ENCODE measurements at regions not wholly inside any gene's neighbourhood (a gene's known extent, or its start where the extent isn't known, plus 50 kb on each side); places are given as distances from the start of the nearest gene placed in this dataset.

DNA sequence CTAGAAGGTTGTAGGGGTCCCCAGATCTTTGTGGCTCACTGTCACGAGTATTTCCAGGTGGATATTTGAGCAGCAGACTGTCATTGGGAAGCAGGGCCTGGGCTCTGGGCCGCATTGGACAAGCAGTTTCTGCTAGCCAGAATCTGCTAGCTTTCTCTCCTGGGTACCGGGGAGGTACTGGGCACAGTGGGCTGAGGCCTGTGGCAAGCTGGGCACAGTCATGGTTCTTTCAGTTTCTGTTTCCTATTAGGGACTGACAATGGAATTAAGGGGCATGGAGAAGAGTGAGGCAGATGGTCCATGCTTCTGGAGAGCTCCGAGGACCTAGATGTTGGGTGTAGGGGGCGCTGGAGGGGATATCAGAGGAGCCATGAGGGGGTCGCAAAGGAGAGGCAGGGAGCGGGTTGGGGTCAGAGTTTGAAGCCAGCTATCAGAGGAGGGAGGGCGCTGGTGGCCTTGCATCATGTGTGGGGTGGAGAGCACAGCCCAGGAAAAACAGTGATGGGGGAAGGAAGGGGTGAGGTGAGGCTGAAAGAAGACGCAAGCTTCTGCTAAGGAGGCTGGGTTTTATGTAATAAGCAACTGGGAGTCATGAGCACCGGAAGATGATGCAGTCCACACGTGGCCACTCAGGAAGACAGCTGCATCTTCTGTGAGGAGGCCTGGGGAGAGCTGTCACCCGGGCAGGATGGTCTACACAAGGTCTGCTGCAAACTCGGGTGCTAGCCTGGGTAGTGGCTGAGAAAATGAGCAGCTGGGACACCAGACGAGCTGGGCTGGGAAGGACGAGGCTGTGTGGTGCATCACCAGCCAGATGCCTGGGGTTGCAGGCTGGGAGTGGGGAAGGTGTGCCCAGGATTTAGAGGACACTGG, 72.7 kb downstream of the IER5 start:
- no peak for FAIRE-seq
- no peak overlapping the region for H2AFZ ChIP-seq (ENCODE audit: low read depth, low read length)
- no peaks in the 10 kb centered on the region for H4K20me1 ChIP-seq (ENCODE audit: insufficient read depth, low read length)
- no peaks in the 10 kb centered on the region for H3K36me3 ChIP-seq (ENCODE audit: insufficient read depth, low read length)
- H3K27me3 ChIP-seq (ENCODE audit: insufficient read depth, low read length): peaks cover 2% of the 10 kb centered on the region
- no peak overlapping the region for H3K27ac Mint-ChIP-seq (ENCODE audit: unreplicated experiment)
- H3K27ac ChIP-seq (ENCODE audit: low read depth, low read length): no peak overlapping the region
- no peak overlapping the region for H3K4me3 Mint-ChIP-seq (ENCODE audit: unreplicated experiment)
- no peaks in the 10 kb centered on the region for H3K79me2 ChIP-seq (ENCODE audit: insufficient read depth, low read length)
- H3K9me3 Mint-ChIP-seq (ENCODE audit: unreplicated experiment): peaks cover 19% of the 10 kb centered on the region
- H3K4me1 ChIP-seq (ENCODE audit: insufficient read depth, low read length): peaks cover 11% of the 10 kb centered on the region
- TF ChIP-seq EZH2 (IDR thresholded peaks at IDR 0.05; ENCODE audit: insufficient read depth, low read length): no peak
- TF ChIP-seq, protein P1, sequence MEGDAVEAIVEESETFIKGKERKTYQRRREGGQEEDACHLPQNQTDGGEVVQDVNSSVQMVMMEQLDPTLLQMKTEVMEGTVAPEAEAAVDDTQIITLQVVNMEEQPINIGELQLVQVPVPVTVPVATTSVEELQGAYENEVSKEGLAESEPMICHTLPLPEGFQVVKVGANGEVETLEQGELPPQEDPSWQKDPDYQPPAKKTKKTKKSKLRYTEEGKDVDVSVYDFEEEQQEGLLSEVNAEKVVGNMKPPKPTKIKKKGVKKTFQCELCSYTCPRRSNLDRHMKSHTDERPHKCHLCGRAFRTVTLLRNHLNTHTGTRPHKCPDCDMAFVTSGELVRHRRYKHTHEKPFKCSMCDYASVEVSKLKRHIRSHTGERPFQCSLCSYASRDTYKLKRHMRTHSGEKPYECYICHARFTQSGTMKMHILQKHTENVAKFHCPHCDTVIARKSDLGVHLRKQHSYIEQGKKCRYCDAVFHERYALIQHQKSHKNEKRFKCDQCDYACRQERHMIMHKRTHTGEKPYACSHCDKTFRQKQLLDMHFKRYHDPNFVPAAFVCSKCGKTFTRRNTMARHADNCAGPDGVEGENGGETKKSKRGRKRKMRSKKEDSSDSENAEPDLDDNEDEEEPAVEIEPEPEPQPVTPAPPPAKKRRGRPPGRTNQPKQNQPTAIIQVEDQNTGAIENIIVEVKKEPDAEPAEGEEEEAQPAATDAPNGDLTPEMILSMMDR (IDR thresholded peaks at IDR 0.05; ENCODE audit: insufficient read depth, low read depth, low read length): no peak
- no peak for DNase-seq (ENCODE audit: low read depth)
- peaks cover 4% of the 10 kb centered on the region for H3K36me3 Mint-ChIP-seq (ENCODE audit: low read depth, unreplicated experiment)
- H3K27me3 Mint-ChIP-seq (ENCODE audit: low read depth, unreplicated experiment): peaks cover 21% of the 10 kb centered on the region
- no peaks in the 10 kb centered on the region for H3K4me1 Mint-ChIP-seq (ENCODE audit: low read depth, unreplicated experiment)
- H3K4me2 ChIP-seq (ENCODE audit: low read length): no peak overlapping the region
- no peak overlapping the region for H3K4me3 ChIP-seq (ENCODE audit: insufficient read depth, low read depth, low read length)
- no peak overlapping the region for H3K9ac ChIP-seq (ENCODE audit: low read length)
- peaks cover 3% of the 10 kb centered on the region for H3K9me3 ChIP-seq (ENCODE audit: insufficient read depth, low read depth, low read length)

DNA sequence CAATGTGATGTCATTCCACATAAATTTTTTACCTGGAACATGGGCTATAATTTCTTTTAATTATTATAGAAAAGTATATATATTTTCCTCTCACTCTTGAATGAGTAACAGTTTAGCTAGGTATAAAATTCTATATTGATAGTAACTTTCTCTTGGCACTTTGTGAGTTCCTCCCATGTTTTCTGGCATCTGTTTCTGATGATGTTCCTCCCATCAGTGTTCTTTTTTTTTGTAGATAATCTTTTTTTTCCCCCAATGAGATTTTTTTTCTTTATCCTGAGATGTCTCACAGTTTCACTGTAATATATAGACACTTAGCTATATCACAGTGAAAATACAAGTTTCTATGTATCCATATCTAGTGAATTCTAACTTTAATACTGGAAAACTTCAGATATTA, 75.2 kb downstream of the IER5 start:
- Mint-ChIP-seq H3K27me3 (ENCODE audit: low read depth, unreplicated experiment) (peaks cover 27% of the 10 kb centered on the region), H3K27ac (ENCODE audit: unreplicated experiment) (no peak overlapping the region), H3K4me1 (ENCODE audit: low read depth, unreplicated experiment) (no peaks in the 10 kb centered on the region), H3K9me3 (ENCODE audit: unreplicated experiment) (peaks cover 16% of the 10 kb centered on the region), H3K36me3 (ENCODE audit: low read depth, unreplicated experiment) (peaks cover 4% of the 10 kb centered on the region), H3K4me3 (ENCODE audit: unreplicated experiment) (no peak overlapping the region)
- Histone ChIP-seq H3K27me3 (ENCODE audit: insufficient read depth, low read length) (peaks cover 2% of the 10 kb centered on the region), H4K20me1 (ENCODE audit: insufficient read depth, low read length) (no peaks in the 10 kb centered on the region), H3K27ac (ENCODE audit: low read depth, low read length) (no peak overlapping the region), H2AFZ (ENCODE audit: low read depth, low read length) (no peak overlapping the region), H3K79me2 (ENCODE audit: insufficient read depth, low read length) (no peaks in the 10 kb centered on the region), H3K9ac (ENCODE audit: low read length) (no peak overlapping the region), H3K4me2 (ENCODE audit: low read length) (no peak overlapping the region), H3K4me1 (ENCODE audit: insufficient read depth, low read length) (peaks cover 11% of the 10 kb centered on the region), H3K9me3 (ENCODE audit: insufficient read depth, low read depth, low read length) (peaks cover 3% of the 10 kb centered on the region), H3K36me3 (ENCODE audit: insufficient read depth, low read length) (no peaks in the 10 kb centered on the region), H3K4me3 (ENCODE audit: insufficient read depth, low read depth, low read length) (no peak overlapping the region)
- FAIRE-seq (no peak), DNase-seq (ENCODE audit: low read depth) (no peak)
- TF ChIP-seq, protein P1 (IDR thresholded peaks at IDR 0.05; ENCODE audit: insufficient read depth, low read depth, low read length): no peak
- no peak for TF ChIP-seq EZH2 (IDR thresholded peaks at IDR 0.05; ENCODE audit: insufficient read depth, low read length)
